ENCODE measurements at regions not wholly inside any gene's neighbourhood (a gene's known extent, or its start where the extent isn't known, plus 50 kb on each side); places are given as distances from the start of the nearest gene placed in this dataset.

GRCh38 chr3:18238332-18238731 is 186.8 kb downstream of the SATB1 start:
- Histone ChIP-seq H3K4me3 (IDR thresholded peaks at IDR 0.05; ENCODE audit: insufficient read depth, low read depth, low read length) (no peak overlapping the region), H3K9ac (no peak overlapping the region), H2AFZ (ENCODE audit: low read depth) (no peak overlapping the region), H3K36me3 (ENCODE audit: insufficient read depth) (no peaks in the 10 kb centered on the region), H4K20me1 (ENCODE audit: insufficient read depth) (no peaks in the 10 kb centered on the region), H3K27me3 (ENCODE audit: insufficient read depth, low read depth) (no peaks in the 10 kb centered on the region), H3K4me1 (ENCODE audit: low read depth, poor library complexity, severe bottlenecking) (no peaks in the 10 kb centered on the region), H3K79me2 (ENCODE audit: insufficient read depth, low read depth) (no peaks in the 10 kb centered on the region), H3K27ac (no peak overlapping the region), H3K4me2 (no peak overlapping the region)
- TF ChIP-seq, protein P1, sequence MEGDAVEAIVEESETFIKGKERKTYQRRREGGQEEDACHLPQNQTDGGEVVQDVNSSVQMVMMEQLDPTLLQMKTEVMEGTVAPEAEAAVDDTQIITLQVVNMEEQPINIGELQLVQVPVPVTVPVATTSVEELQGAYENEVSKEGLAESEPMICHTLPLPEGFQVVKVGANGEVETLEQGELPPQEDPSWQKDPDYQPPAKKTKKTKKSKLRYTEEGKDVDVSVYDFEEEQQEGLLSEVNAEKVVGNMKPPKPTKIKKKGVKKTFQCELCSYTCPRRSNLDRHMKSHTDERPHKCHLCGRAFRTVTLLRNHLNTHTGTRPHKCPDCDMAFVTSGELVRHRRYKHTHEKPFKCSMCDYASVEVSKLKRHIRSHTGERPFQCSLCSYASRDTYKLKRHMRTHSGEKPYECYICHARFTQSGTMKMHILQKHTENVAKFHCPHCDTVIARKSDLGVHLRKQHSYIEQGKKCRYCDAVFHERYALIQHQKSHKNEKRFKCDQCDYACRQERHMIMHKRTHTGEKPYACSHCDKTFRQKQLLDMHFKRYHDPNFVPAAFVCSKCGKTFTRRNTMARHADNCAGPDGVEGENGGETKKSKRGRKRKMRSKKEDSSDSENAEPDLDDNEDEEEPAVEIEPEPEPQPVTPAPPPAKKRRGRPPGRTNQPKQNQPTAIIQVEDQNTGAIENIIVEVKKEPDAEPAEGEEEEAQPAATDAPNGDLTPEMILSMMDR (conservative IDR thresholded peaks at IDR 0.05; ENCODE audit: low read depth, low read length), result no peak

- no peaks in the 10 kb centered on the region for H3K36me3 ChIP-seq (ENCODE audit: insufficient read depth)
- H3K4me1 ChIP-seq (ENCODE audit: low read depth, poor library complexity, severe bottlenecking), result no peaks in the 10 kb centered on the region
- H3K27ac ChIP-seq, result no peak overlapping the region
- H3K4me3 ChIP-seq (IDR thresholded peaks at IDR 0.05; ENCODE audit: insufficient read depth, low read depth, low read length), result no peak overlapping the region
- TF ChIP-seq, protein P1 (conservative IDR thresholded peaks at IDR 0.05; ENCODE audit: low read depth, low read length), result no peak
- no peaks in the 10 kb centered on the region for H3K27me3 ChIP-seq (ENCODE audit: insufficient read depth, low read depth)
- H3K9ac ChIP-seq, result no peak overlapping the region
- H4K20me1 ChIP-seq (ENCODE audit: insufficient read depth), result no peaks in the 10 kb centered on the region
- no peak overlapping the region for H2AFZ ChIP-seq (ENCODE audit: low read depth)
- no peaks in the 10 kb centered on the region for H3K79me2 ChIP-seq (ENCODE audit: insufficient read depth, low read depth)
- no peak overlapping the region for H3K4me2 ChIP-seq
Measured at GRCh38 chr3:18237251-18238005, 187.7 kb downstream of the SATB1 start.

GRCh38 chr3:18236726-18237125 is 188.4 kb downstream of the SATB1 start:
- no peak overlapping the region for H3K9ac ChIP-seq
- H3K4me2 ChIP-seq, result no peak overlapping the region
- no peaks in the 10 kb centered on the region for H3K36me3 ChIP-seq (ENCODE audit: insufficient read depth)
- H3K27ac ChIP-seq, result no peak overlapping the region
- H3K27me3 ChIP-seq (ENCODE audit: insufficient read depth, low read depth), result no peaks in the 10 kb centered on the region
- H2AFZ ChIP-seq (ENCODE audit: low read depth), result no peak overlapping the region
- H3K4me1 ChIP-seq (ENCODE audit: low read depth, poor library complexity, severe bottlenecking), result no peaks in the 10 kb centered on the region
- no peak overlapping the region for H3K4me3 ChIP-seq (IDR thresholded peaks at IDR 0.05; ENCODE audit: insufficient read depth, low read depth, low read length)
- H3K79me2 ChIP-seq (ENCODE audit: insufficient read depth, low read depth), result no peaks in the 10 kb centered on the region
- TF ChIP-seq, protein P1 (conservative IDR thresholded peaks at IDR 0.05; ENCODE audit: low read depth, low read length), result no peak
- H4K20me1 ChIP-seq (ENCODE audit: insufficient read depth), result no peaks in the 10 kb centered on the region

GRCh38 chr3:18234717-18235335 is 190.3 kb downstream of the SATB1 start:
- H3K27me3 ChIP-seq (ENCODE audit: insufficient read depth, low read depth), result no peaks in the 10 kb centered on the region
- H3K4me2 ChIP-seq, result no peak overlapping the region
- TF ChIP-seq, protein P1 (conservative IDR thresholded peaks at IDR 0.05; ENCODE audit: low read depth, low read length), result no peak
- H4K20me1 ChIP-seq (ENCODE audit: insufficient read depth), result no peaks in the 10 kb centered on the region
- no peak overlapping the region for H3K27ac ChIP-seq
- no peaks in the 10 kb centered on the region for H3K4me1 ChIP-seq (ENCODE audit: low read depth, poor library complexity, severe bottlenecking)
- H3K36me3 ChIP-seq (ENCODE audit: insufficient read depth), result no peaks in the 10 kb centered on the region
- no peak overlapping the region for H3K9ac ChIP-seq
- no peak overlapping the region for H2AFZ ChIP-seq (ENCODE audit: low read depth)
- no peaks in the 10 kb centered on the region for H3K79me2 ChIP-seq (ENCODE audit: insufficient read depth, low read depth)
- H3K4me3 ChIP-seq (IDR thresholded peaks at IDR 0.05; ENCODE audit: insufficient read depth, low read depth, low read length), result no peak overlapping the region
